GM10266 (cell line): ENCODE measurements at regions not wholly inside any gene's neighbourhood (a gene's known extent, or its start where the extent isn't known, plus 50 kb on each side); places are given as distances from the start of the nearest gene placed in this dataset.

Experiments used
- DNase-seq: peaks from one replicate; pipeline ENCODE4 v3.0.0; 2012; ENCODE audit errors: extremely low spot score
- TF ChIP-seq, protein P1 (sequence below): IDR thresholded peaks from 2 replicates; pipeline ENCODE4 v1.5.1; 2012; ENCODE audit warnings: mild to moderate bottlenecking, low read depth; ENCODE audit not compliant: control insufficient read depth, insufficient read depth; ENCODE audit errors: missing control alignments

DNA sequence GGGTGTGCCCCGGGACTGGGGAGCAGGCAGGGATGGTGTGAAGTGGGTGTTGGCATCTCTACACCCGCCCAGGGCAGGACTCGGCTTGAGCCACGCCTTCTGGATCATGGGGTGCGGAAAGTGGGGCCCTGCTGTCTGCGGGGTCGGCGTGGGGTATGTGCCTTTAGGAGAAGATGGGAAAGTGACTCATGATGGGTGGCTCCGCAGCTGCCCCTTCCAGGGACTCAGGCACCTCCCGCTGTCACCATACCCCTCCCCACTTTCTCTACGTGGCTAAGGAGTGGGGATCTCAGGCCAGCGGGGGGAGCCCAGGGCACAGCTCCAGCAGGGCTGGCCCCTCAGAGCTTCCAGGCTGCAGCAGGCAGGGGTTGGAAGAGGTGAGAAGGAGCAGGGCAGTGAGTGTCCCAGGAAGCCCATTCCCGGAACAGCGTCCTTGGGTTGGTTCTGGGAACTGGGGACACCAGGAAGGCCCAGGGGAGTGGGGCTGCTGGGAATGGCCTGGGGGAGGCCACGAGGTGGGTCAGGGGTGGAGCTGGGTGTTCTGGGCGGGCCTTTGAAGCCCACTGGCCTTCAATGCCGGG, 102.9 kb upstream of the FGF3 start:
- no peak for DNase-seq
- TF ChIP-seq, protein P1, sequence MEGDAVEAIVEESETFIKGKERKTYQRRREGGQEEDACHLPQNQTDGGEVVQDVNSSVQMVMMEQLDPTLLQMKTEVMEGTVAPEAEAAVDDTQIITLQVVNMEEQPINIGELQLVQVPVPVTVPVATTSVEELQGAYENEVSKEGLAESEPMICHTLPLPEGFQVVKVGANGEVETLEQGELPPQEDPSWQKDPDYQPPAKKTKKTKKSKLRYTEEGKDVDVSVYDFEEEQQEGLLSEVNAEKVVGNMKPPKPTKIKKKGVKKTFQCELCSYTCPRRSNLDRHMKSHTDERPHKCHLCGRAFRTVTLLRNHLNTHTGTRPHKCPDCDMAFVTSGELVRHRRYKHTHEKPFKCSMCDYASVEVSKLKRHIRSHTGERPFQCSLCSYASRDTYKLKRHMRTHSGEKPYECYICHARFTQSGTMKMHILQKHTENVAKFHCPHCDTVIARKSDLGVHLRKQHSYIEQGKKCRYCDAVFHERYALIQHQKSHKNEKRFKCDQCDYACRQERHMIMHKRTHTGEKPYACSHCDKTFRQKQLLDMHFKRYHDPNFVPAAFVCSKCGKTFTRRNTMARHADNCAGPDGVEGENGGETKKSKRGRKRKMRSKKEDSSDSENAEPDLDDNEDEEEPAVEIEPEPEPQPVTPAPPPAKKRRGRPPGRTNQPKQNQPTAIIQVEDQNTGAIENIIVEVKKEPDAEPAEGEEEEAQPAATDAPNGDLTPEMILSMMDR: no peak

DNA sequence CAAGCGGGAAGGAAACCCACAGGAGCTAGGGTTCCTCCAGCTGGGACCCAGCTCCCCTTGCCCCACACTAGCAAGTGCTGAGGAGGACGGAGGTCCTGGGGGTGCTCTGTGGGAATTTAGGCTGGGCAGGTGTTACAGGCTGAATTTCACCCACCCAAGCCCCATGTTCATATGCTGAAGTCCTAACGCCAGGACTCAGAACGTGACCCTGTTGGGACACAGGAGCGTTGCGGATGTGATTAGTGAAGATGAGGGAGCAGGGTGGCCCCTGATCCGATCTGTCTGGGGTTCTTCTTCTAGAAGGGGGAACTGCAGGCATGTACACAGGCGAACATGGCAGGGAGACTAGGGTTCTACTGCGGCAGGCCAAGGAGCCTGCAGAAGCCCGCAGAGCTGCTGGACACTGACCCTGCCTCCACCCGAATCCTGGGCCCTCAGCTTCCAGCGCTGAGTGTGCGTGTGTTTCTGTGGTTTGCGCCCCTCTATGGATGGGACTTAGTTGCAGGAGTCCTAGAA, 103.4 kb upstream of the FGF3 start:
- TF ChIP-seq, protein P1: no peak
- DNase-seq: no peak

DNA sequence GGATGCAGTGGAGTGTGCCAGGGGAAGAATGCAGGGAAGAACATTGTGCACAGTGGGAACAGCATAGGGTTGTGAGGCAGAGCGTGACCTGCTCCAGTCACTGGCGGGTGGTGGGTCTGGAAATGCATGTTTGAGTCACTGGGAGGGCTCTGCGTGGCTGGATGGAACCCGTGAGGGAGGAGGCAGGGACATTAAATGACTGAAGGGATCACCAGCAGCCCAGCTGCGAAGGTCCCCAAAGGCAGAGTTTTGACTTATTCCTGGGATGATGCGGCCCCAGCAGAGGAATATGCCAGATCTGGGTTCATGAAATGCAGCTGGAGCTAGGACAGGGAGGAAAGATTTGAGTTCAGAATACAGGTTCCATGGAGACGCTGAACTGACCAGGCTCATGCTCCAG, 104.0 kb upstream of the FGF3 start:
- TF ChIP-seq, protein P1: no peak
- no peak for DNase-seq

DNA sequence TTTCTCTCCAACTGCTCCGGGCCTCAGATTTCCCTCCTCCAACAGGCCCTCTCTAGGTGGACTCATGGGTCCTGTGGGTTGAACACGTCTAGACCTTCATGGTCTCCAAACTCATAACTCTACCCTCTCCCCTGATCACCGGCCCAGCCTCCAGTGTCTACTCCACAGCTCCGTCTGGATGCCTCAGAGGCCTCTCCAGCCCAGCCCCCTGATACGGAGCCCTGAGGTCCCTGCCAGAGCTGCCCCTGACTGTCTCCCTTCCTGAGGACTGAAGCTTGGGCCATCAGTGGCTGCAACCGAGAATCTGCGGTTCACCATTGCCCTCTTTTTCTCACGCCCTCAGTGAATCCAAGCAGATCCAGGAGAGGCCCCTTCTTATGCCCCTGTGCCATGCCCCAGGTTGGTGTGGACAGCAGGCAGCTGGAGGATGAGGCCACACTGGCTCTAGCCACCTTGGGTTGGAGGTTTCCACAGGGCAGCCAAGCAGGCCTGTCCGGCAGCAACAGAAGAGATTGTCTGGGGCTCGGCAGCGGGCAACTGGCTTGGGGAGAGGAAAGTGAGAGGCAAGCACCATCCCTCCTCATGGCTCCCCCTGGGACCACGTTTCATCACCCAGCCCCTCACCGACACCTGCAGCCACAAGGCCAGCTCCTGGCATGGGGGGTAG, 104.6 kb upstream of the FGF3 start:
- TF ChIP-seq, protein P1: no peak
- DNase-seq: no peak

DNA sequence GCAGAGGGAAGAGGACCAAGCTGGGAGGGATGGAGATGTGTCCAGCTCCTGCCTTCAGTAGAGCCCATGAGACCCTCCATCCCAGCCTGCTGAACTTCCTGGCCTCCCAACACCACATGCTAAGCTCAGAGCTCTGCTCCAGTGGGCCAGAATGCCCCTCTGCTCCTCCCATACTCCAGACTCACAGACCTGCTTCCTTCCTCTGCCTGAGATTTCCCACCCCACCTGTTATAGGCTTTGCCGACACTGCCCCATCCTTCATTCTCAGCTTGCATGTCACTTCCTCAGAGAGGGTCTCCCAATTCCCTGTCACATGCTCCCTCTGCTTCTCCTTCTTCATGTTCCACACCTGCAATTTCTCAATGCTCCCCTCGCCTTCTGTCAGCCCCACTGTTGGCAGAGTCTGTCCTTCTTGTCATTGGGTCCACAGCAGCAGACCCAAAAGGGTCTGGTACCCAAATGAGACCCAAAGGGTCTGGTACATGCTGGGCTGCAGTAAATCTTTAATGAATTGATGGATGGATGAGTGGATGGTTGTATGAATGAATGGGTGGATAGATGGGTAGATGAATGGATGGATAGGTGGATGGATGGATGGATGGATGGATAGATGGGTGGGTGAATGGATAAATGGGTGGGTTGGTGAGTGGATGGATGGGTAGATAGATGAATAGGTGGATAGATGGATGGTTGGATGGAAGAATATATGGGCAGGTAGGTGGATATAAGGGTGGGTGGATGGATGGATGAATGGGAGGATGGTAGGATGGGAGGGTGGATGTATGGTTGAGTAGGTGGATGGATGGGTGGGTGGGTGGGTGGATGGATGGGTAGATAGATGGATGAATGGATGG, 105.3 kb upstream of the FGF3 start:
- no peak for DNase-seq
- TF ChIP-seq, protein P1: no peak

DNA sequence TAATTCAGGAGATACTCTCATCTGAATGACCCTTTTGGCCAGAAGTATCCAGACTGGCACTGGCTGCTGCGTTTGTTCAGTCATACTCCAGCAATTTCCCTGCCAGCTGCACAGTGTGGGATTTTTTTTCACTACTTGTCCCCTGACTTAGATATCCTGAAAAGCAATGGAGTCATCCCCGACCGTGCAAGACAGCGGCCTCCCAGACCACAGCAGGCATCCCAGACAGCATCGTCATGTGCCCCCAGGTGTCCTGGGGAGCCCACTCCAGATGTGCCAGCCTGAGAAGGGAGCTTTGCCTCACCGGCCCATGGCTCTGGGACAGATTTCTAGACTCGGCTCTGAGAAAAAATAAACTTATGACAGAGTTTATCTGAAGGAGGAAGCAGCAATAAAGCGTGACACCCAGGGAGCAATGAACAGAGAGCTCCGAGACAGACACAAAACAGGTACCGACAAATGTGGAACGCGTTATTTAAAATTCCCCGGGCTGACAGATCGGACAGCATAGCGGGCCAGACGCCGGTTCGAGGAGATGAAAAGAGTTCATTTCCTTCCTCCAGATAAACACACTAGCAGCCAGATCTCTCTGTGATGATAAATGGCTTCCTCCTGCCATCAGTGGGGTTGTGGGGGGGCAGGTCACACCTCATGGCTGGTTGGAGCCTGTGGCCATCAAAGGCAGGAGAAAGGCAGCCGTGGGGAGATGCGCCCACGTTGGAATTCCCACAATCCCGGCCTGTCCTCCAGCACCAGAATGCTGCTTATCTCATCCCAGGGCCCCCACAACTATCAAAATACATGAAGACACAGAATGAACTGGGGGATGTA, 106.4 kb upstream of the FGF3 start:
- TF ChIP-seq, protein P1: no peak
- DNase-seq: no peak
